SK-N-SH treated with all-trans-retinoic acid at 6 μM for 48 hours (cell line): ENCODE measurements at regions not wholly inside any gene's neighbourhood (a gene's known extent, or its start where the extent isn't known, plus 50 kb on each side); places are given as distances from the start of the nearest gene placed in this dataset.
A peak's percentile ranks its signal among the peaks of the same experiment; 100 is the strongest.

Source experiments
- ATAC-seq: fragments of 200-7000 bp; cut with Tn5 transposase; 3 replicates; pipeline ENCODE4 v1.9.1; 2020; ENCODE audit warnings: mild to moderate bottlenecking, moderate library complexity
- ARNTL ChIP-seq: fragments of 450-650 bp; formaldehyde crosslinking; IDR thresholded peaks from 2 replicates; pipeline ENCODE4 v1.5.0; 2020; ENCODE audit warnings: low read depth, mild to moderate bottlenecking, moderate library complexity, borderline replicate concordance
- BACH2 ChIP-seq: fragments of 250-450 bp; sonication (Bioruptor Pico); IDR thresholded peaks from 2 replicates; pipeline ENCODE4 v1.9.0; 2021; ENCODE audit warnings: mild to moderate bottlenecking, borderline replicate concordance
- CSDC2 ChIP-seq: fragments of 250-450 bp; sonication (Bioruptor Pico); IDR thresholded peaks from 2 replicates; pipeline ENCODE4 v1.5.0; 2020; ENCODE audit warnings: mild to moderate bottlenecking, moderate library complexity
- OSR1 ChIP-seq: fragments of 250-450 bp; sonication (Bioruptor Pico); IDR thresholded peaks from 2 replicates; pipeline ENCODE4 v1.8.0; 2022; ENCODE audit warnings: moderate library complexity, mild to moderate bottlenecking, inconsistent platforms
- PPARA ChIP-seq: fragments of 250-450 bp; sonication (Bioruptor Pico); IDR thresholded peaks from 2 replicates; pipeline ENCODE4 v1.5.0; 2020; ENCODE audit warnings: mild to moderate bottlenecking, borderline replicate concordance
- RARB ChIP-seq: fragments of 250-450 bp; sonication (Bioruptor Pico); IDR thresholded peaks from 2 replicates; pipeline ENCODE4 v1.8.0; 2021; ENCODE audit warnings: mild to moderate bottlenecking, moderate library complexity
- SNAI2 ChIP-seq: fragments of 250-450 bp; sonication (Bioruptor Pico); IDR thresholded peaks from 2 replicates; pipeline ENCODE4 v1.5.0; 2020; ENCODE audit warnings: mild to moderate bottlenecking, moderate library complexity
- TCF4 ChIP-seq: fragments of 250-450 bp; sonication (Bioruptor Pico); IDR thresholded peaks from 2 replicates; pipeline ENCODE4 v1.8.0; 2021; ENCODE audit warnings: mild to moderate bottlenecking, moderate library complexity, borderline replicate concordance
- TOX ChIP-seq: fragments of 250-450 bp; sonication (Bioruptor Pico); IDR thresholded peaks from 2 replicates; pipeline ENCODE4 v1.8.0; 2021; ENCODE audit warnings: mild to moderate bottlenecking, moderate library complexity, borderline replicate concordance
- ZC3H10 ChIP-seq: fragments of 250-450 bp; sonication (Bioruptor Pico); IDR thresholded peaks from 2 replicates; pipeline ENCODE4 v1.5.1; 2021; ENCODE audit warnings: mild to moderate bottlenecking, moderate library complexity
- ZFP3 ChIP-seq: fragments of 250-450 bp; sonication (Bioruptor Pico); IDR thresholded peaks from 2 replicates; pipeline ENCODE4 v1.5.0; 2020; ENCODE audit warnings: mild to moderate bottlenecking, moderate library complexity
- ZNF565 ChIP-seq: fragments of 450-650 bp; formaldehyde crosslinking; conservative IDR thresholded peaks from 2 replicates; pipeline ENCODE4 v1.5.0; 2020; ENCODE audit warnings: low read depth, mild to moderate bottlenecking, moderate library complexity
- ZNF70 ChIP-seq: fragments of 450-650 bp; formaldehyde crosslinking; IDR thresholded peaks from 2 replicates; pipeline ENCODE4 v1.5.0; 2020; ENCODE audit warnings: mild to moderate bottlenecking, moderate library complexity
- TF ChIP-seq, protein P1 (sequence below): fragments of 250-450 bp; sonication (Bioruptor Pico); IDR thresholded peaks from 2 replicates; pipeline ENCODE4 v1.5.1; 2020; ENCODE audit warnings: low read depth, mild to moderate bottlenecking, moderate library complexity
- TF ChIP-seq, protein P2 (sequence below): fragments of 250-450 bp; sonication (Bioruptor Pico); IDR thresholded peaks from 2 replicates; pipeline ENCODE4 v1.5.0; 2020; ENCODE audit warnings: mild to moderate bottlenecking, moderate library complexity
- TF ChIP-seq, protein P3 (sequence below): fragments of 250-450 bp; sonication (Bioruptor Pico); IDR thresholded peaks from 2 replicates; pipeline ENCODE4 v1.5.1; 2021; ENCODE audit warnings: mild to moderate bottlenecking, moderate library complexity
- TF ChIP-seq, protein P4 (sequence below): fragments of 250-450 bp; sonication (Bioruptor Pico); IDR thresholded peaks from 2 replicates; pipeline ENCODE4 v1.8.0; 2021; ENCODE audit warnings: low read depth, mild to moderate bottlenecking, moderate library complexity, borderline replicate concordance

DNA sequence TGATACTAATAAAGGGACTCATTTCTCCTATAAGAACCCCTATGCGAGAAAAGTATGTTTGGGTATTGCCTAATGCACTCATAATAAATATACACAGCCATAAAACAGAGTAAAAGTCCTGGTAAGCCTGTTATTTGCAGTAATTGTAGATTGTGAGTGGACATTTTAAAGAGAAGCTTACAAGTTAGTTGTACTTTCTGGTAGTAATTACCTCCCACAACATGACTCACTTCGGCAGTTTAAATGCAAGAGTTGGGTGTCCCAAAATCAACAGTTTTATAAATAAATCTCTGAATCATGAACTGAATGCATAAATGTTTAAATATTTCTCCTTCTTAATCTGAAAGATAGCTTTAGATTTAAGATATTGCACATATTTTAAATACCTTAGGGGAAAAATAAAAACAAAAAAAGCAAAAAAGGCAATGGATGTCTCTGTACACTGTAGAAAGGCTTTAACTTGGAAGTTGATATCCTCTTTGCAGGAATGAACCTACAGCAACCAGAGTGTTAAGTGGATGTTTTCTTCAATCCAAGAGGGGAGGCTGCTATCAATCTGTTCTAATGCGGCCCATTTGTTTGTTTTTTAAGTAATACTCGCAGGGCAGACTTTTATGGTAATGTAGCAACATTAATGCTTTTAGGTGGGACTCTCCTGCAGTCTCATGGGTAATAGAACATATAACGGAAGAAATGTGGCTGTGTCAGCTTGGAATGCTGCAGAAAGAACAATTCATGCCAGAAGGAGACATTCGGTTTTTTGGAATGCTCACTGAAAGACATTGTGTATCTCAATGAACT, 57.3 kb upstream of the ZEB1 start:
- peak; percentile 87 for ATAC-seq
- TF ChIP-seq, protein P1, sequence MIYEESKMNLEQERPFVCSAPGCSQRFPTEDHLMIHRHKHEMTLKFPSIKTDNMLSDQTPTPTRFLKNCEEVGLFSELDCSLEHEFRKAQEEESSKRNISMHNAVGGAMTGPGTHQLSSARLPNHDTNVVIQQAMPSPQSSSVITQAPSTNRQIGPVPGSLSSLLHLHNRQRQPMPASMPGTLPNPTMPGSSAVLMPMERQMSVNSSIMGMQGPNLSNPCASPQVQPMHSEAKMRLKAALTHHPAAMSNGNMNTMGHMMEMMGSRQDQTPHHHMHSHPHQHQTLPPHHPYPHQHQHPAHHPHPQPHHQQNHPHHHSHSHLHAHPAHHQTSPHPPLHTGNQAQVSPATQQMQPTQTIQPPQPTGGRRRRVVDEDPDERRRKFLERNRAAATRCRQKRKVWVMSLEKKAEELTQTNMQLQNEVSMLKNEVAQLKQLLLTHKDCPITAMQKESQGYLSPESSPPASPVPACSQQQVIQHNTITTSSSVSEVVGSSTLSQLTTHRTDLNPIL (CRISPR knock-in tag): no peak
- TF ChIP-seq ZFP3 (CRISPR knock-in tag) (no peak), CSDC2 (CRISPR knock-in tag) (no peak), OSR1 (CRISPR knock-in tag) (no peak), BACH2 (CRISPR knock-in tag) (no peak), SNAI2 (CRISPR knock-in tag) (no peak), ZNF70 (no peak), TCF4 (no peak), TOX (CRISPR knock-in tag) (no peak), RARB (CRISPR knock-in tag) (no peak), ARNTL (CRISPR knock-in tag) (no peak), ZNF565 (CRISPR knock-in tag) (no peak)
- TF ChIP-seq, protein P2, sequence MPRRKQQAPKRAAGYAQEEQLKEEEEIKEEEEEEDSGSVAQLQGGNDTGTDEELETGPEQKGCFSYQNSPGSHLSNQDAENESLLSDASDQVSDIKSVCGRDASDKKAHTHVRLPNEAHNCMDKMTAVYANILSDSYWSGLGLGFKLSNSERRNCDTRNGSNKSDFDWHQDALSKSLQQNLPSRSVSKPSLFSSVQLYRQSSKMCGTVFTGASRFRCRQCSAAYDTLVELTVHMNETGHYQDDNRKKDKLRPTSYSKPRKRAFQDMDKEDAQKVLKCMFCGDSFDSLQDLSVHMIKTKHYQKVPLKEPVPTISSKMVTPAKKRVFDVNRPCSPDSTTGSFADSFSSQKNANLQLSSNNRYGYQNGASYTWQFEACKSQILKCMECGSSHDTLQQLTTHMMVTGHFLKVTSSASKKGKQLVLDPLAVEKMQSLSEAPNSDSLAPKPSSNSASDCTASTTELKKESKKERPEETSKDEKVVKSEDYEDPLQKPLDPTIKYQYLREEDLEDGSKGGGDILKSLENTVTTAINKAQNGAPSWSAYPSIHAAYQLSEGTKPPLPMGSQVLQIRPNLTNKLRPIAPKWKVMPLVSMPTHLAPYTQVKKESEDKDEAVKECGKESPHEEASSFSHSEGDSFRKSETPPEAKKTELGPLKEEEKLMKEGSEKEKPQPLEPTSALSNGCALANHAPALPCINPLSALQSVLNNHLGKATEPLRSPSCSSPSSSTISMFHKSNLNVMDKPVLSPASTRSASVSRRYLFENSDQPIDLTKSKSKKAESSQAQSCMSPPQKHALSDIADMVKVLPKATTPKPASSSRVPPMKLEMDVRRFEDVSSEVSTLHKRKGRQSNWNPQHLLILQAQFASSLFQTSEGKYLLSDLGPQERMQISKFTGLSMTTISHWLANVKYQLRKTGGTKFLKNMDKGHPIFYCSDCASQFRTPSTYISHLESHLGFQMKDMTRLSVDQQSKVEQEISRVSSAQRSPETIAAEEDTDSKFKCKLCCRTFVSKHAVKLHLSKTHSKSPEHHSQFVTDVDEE (CRISPR knock-in tag): no peak
- TF ChIP-seq, protein P3, sequence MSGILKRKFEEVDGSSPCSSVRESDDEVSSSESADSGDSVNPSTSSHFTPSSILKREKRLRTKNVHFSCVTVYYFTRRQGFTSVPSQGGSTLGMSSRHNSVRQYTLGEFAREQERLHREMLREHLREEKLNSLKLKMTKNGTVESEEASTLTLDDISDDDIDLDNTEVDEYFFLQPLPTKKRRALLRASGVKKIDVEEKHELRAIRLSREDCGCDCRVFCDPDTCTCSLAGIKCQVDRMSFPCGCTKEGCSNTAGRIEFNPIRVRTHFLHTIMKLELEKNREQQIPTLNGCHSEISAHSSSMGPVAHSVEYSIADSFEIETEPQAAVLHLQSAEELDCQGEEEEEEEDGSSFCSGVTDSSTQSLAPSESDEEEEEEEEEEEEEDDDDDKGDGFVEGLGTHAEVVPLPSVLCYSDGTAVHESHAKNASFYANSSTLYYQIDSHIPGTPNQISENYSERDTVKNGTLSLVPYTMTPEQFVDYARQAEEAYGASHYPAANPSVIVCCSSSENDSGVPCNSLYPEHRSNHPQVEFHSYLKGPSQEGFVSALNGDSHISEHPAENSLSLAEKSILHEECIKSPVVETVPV (CRISPR knock-in tag): no peak
- TF ChIP-seq, protein P4, sequence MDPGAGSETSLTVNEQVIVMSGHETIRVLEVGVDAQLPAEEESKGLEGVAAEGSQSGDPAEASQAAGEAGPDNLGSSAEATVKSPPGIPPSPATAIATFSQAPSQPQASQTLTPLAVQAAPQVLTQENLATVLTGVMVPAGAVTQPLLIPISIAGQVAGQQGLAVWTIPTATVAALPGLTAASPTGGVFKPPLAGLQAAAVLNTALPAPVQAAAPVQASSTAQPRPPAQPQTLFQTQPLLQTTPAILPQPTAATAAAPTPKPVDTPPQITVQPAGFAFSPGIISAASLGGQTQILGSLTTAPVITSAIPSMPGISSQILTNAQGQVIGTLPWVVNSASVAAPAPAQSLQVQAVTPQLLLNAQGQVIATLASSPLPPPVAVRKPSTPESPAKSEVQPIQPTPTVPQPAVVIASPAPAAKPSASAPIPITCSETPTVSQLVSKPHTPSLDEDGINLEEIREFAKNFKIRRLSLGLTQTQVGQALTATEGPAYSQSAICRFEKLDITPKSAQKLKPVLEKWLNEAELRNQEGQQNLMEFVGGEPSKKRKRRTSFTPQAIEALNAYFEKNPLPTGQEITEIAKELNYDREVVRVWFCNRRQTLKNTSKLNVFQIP: no peak

DNA sequence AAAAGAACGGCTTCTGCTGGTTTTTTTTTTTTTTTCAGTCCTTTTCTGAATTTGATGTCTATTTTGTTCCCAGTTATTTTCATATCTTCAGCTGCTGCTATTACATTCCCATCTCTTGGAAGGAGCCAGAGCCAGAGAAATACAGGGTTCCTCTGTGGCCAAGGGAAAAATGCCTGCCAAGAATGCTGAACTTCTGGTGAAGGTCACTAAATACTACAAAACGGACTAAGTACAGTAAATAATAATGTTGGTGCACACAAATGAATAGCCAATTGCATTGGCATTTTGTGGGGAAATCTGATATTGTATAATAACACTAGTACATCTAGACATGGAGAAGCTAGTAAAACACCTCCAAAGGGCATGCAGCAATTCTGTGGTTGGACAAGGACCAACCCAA, 56.3 kb upstream of the ZEB1 start:
- peak; percentile 62 for ATAC-seq
- no peak for TF ChIP-seq BACH2 (CRISPR knock-in tag)
- no peak for TF ChIP-seq ZFP3 (CRISPR knock-in tag)
- no peak for TF ChIP-seq ZC3H10 (CRISPR knock-in tag)
- TF ChIP-seq, protein P3 (CRISPR knock-in tag): no peak
- no peak for TF ChIP-seq PPARA (CRISPR knock-in tag)
- no peak for TF ChIP-seq ZNF565 (CRISPR knock-in tag)
- TF ChIP-seq, protein P2 (CRISPR knock-in tag): no peak
- TF ChIP-seq OSR1 (CRISPR knock-in tag): no peak
